Activated CD4-positive, alpha-beta memory T cell treated with anti-CD3 and anti-CD28 coated beads for 36 hours (primary cell): ENCODE measurements at regions not wholly inside any gene's neighbourhood (a gene's known extent, or its start where the extent isn't known, plus 50 kb on each side); places are given as distances from the start of the nearest gene placed in this dataset.

Experiments used
- CTCF ChIA-PET: fragments of 350-600 bp; sonication (Branson Sonifier 250); formaldehyde crosslinking; loops from one replicate; lab custom pipeline; 2021; ENCODE audit warnings: antibody characterized with exemption, inconsistent platforms; lab: Charles Lee
- POLR2A ChIA-PET: fragments of 350-600 bp; sonication (Branson Sonifier 250); formaldehyde crosslinking; loops from one replicate; lab custom pipeline; 2021; ENCODE audit warnings: antibody characterized with exemption; lab: Charles Lee
- DNase-seq: peaks from one replicate; pipeline ENCODE4 v3.0.0-alpha.2; 2020
- H3K27ac Mint-ChIP-seq: one replicate; pipeline ENCODE4 v1.8.0; 2021; ENCODE audit warnings: mixed read lengths
- H3K27me3 Mint-ChIP-seq: one replicate; pipeline ENCODE4 v1.8.0; 2021; ENCODE audit warnings: mixed read lengths
- H3K36me3 Mint-ChIP-seq: one replicate; pipeline ENCODE4 v1.8.0; 2021; ENCODE audit warnings: mixed read lengths
- H3K4me1 Mint-ChIP-seq: one replicate; pipeline ENCODE4 v1.8.0; 2021; ENCODE audit warnings: low read depth, mixed read lengths
- H3K4me3 Mint-ChIP-seq: one replicate; pipeline ENCODE4 v1.8.0; 2021; ENCODE audit warnings: mild to moderate bottlenecking, mixed read lengths
- H3K9me3 Mint-ChIP-seq: one replicate; pipeline ENCODE4 v1.8.0; 2021; ENCODE audit warnings: mixed read lengths
- intact Hi-C: fragments of 100-400 bp; cut with micrococcal nuclease; formaldehyde crosslinking; loops from one replicate; pipeline ENCODE4 v1.15.1; 2023

GRCh38 chr20:40160097-40160550 lies 528.9 kb downstream of the MAFB start:
- no peaks in the 10 kb centered on the region for H3K4me1 Mint-ChIP-seq
- H3K4me3 Mint-ChIP-seq: no peak overlapping the region
- ChIA-PET CTCF (interaction anchor here (0.6 to 1.5 kb wide), 6 partner anchors 8 to 803 kb away, joined by 3 to 5 read pairs (median 3); no protein-coding TSS in a partner anchor), POLR2A (no interaction called here)
- H3K27me3 Mint-ChIP-seq: no peaks in the 10 kb centered on the region
- no peaks in the 10 kb centered on the region for H3K36me3 Mint-ChIP-seq
- intact Hi-C loops: loop anchor here (5.0 kb wide), 1 partner anchor 802 kb away; no protein-coding TSS in a partner anchor
- no peaks in the 10 kb centered on the region for H3K9me3 Mint-ChIP-seq
- no peak overlapping the region for H3K27ac Mint-ChIP-seq
- peak; percentile 17 for DNase-seq

GRCh38 chr20:40159276-40159675 lies 529.8 kb downstream of the MAFB start:
- H3K9me3 Mint-ChIP-seq: no peaks in the 10 kb centered on the region
- H3K4me3 Mint-ChIP-seq: no peak overlapping the region
- H3K27ac Mint-ChIP-seq: no peak overlapping the region
- H3K27me3 Mint-ChIP-seq: peaks cover 2% of the 10 kb centered on the region
- DNase-seq: no peak
- no peaks in the 10 kb centered on the region for H3K36me3 Mint-ChIP-seq
- H3K4me1 Mint-ChIP-seq: no peaks in the 10 kb centered on the region
- CTCF ChIA-PET: interaction anchor here (1.1 to 1.4 kb wide), 3 partner anchors 8 to 804 kb away, joined by 3 read pairs; no protein-coding TSS in a partner anchor
- POLR2A ChIA-PET: no interaction called here
- intact Hi-C loops: no loop called here

GRCh38 chr20:40156600-40157317 lies 532.3 kb downstream of the MAFB start:
- intact Hi-C loops: no loop called here
- no peaks in the 10 kb centered on the region for H3K36me3 Mint-ChIP-seq
- POLR2A ChIA-PET: no interaction called here
- CTCF ChIA-PET: no interaction called here
- H3K27me3 Mint-ChIP-seq: peaks cover 2% of the 10 kb centered on the region
- no peaks in the 10 kb centered on the region for H3K9me3 Mint-ChIP-seq
- no peak overlapping the region for H3K4me3 Mint-ChIP-seq
- no peaks in the 10 kb centered on the region for H3K4me1 Mint-ChIP-seq
- no peak overlapping the region for H3K27ac Mint-ChIP-seq
- DNase-seq: no peak

GRCh38 chr20:40154514-40154913 lies 534.5 kb downstream of the MAFB start:
- no peaks in the 10 kb centered on the region for H3K9me3 Mint-ChIP-seq
- no peak overlapping the region for H3K4me3 Mint-ChIP-seq
- H3K4me1 Mint-ChIP-seq: no peaks in the 10 kb centered on the region
- H3K27me3 Mint-ChIP-seq: peaks cover 5% of the 10 kb centered on the region
- intact Hi-C loops: no loop called here
- ChIA-PET POLR2A (no interaction called here), CTCF (no interaction called here)
- DNase-seq: no peak
- no peak overlapping the region for H3K27ac Mint-ChIP-seq
- H3K36me3 Mint-ChIP-seq: no peaks in the 10 kb centered on the region

- H3K36me3 Mint-ChIP-seq: no peaks in the 10 kb centered on the region
- ChIA-PET POLR2A (no interaction called here), CTCF (no interaction called here)
- no peaks in the 10 kb centered on the region for H3K9me3 Mint-ChIP-seq
- H3K27ac Mint-ChIP-seq: no peak overlapping the region
- peaks cover 5% of the 10 kb centered on the region for H3K27me3 Mint-ChIP-seq
- DNase-seq: no peak
- no peak overlapping the region for H3K4me3 Mint-ChIP-seq
- intact Hi-C loops: no loop called here
- no peaks in the 10 kb centered on the region for H3K4me1 Mint-ChIP-seq
These were observed 540.1 kb downstream of the MAFB start for GRCh38 chr20:40148886-40149285.

GRCh38 chr20:40146071-40146470 lies 543.0 kb downstream of the MAFB start:
- peaks cover 5% of the 10 kb centered on the region for H3K27me3 Mint-ChIP-seq
- no peaks in the 10 kb centered on the region for H3K4me1 Mint-ChIP-seq
- CTCF ChIA-PET: no interaction called here
- H3K9me3 Mint-ChIP-seq: no peaks in the 10 kb centered on the region
- no peak for DNase-seq
- H3K36me3 Mint-ChIP-seq: no peaks in the 10 kb centered on the region
- intact Hi-C loops: no loop called here
- H3K27ac Mint-ChIP-seq: no peak overlapping the region
- no peak overlapping the region for H3K4me3 Mint-ChIP-seq
- POLR2A ChIA-PET: no interaction called here

- no peak overlapping the region for H3K27ac Mint-ChIP-seq
- H3K27me3 Mint-ChIP-seq: peaks cover 8% of the 10 kb centered on the region
- ChIA-PET POLR2A (no interaction called here), CTCF (no interaction called here)
- intact Hi-C loops: no loop called here
- DNase-seq: no peak
- H3K4me1 Mint-ChIP-seq: no peaks in the 10 kb centered on the region
- H3K36me3 Mint-ChIP-seq: no peaks in the 10 kb centered on the region
- H3K9me3 Mint-ChIP-seq: no peaks in the 10 kb centered on the region
- H3K4me3 Mint-ChIP-seq: no peak overlapping the region
These were observed 544.5 kb downstream of the MAFB start for GRCh38 chr20:40144581-40144980.

- Mint-ChIP-seq H3K9me3 (no peaks in the 10 kb centered on the region), H3K36me3 (no peaks in the 10 kb centered on the region), H3K27me3 (no peaks in the 10 kb centered on the region), H3K4me1 (no peaks in the 10 kb centered on the region), H3K4me3 (no peak overlapping the region), H3K27ac (no peak overlapping the region)
- DNase-seq: no peak
- ChIA-PET CTCF (no interaction called here), POLR2A (no interaction called here)
- intact Hi-C loops: no loop called here
These were observed 554.9 kb downstream of the MAFB start for GRCh38 chr20:40134176-40134575.

- H3K27me3 Mint-ChIP-seq: no peaks in the 10 kb centered on the region
- ChIA-PET CTCF (interaction anchor here (1.4 kb wide), 1 partner anchor 9 kb away, joined by 3 read pairs; no protein-coding TSS in a partner anchor), POLR2A (no interaction called here)
- no peak for DNase-seq
- intact Hi-C loops: no loop called here
- no peaks in the 10 kb centered on the region for H3K9me3 Mint-ChIP-seq
- H3K4me3 Mint-ChIP-seq: no peak overlapping the region
- no peaks in the 10 kb centered on the region for H3K4me1 Mint-ChIP-seq
- no peak overlapping the region for H3K27ac Mint-ChIP-seq
- H3K36me3 Mint-ChIP-seq: no peaks in the 10 kb centered on the region
These were observed 568.2 kb downstream of the MAFB start for GRCh38 chr20:40120827-40121226.

GRCh38 chr20:40111282-40111681 lies 577.8 kb downstream of the MAFB start:
- H3K27ac Mint-ChIP-seq: no peak overlapping the region
- H3K4me3 Mint-ChIP-seq: no peak overlapping the region
- H3K36me3 Mint-ChIP-seq: no peaks in the 10 kb centered on the region
- H3K4me1 Mint-ChIP-seq: no peaks in the 10 kb centered on the region
- intact Hi-C loops: no loop called here
- no peak for DNase-seq
- ChIA-PET POLR2A (no interaction called here), CTCF (interaction anchor here (1.6 kb wide), 1 partner anchor 10 kb away, joined by 3 read pairs; no protein-coding TSS in a partner anchor)
- H3K27me3 Mint-ChIP-seq: peaks cover 2% of the 10 kb centered on the region
- H3K9me3 Mint-ChIP-seq: no peaks in the 10 kb centered on the region

- CTCF ChIA-PET: no interaction called here
- DNase-seq: no peak
- Mint-ChIP-seq H3K4me1 (no peaks in the 10 kb centered on the region), H3K36me3 (no peaks in the 10 kb centered on the region), H3K27me3 (peaks cover 2% of the 10 kb centered on the region), H3K27ac (no peak overlapping the region), H3K4me3 (no peak overlapping the region), H3K9me3 (no peaks in the 10 kb centered on the region)
- intact Hi-C loops: no loop called here
- POLR2A ChIA-PET: no interaction called here
These were observed 578.7 kb downstream of the MAFB start for GRCh38 chr20:40110311-40110831.

GRCh38 chr20:40109136-40109535 lies 579.9 kb downstream of the MAFB start:
- H3K27ac Mint-ChIP-seq: no peak overlapping the region
- no peaks in the 10 kb centered on the region for H3K36me3 Mint-ChIP-seq
- H3K4me3 Mint-ChIP-seq: no peak overlapping the region
- peaks cover 4% of the 10 kb centered on the region for H3K27me3 Mint-ChIP-seq
- no peak for DNase-seq
- ChIA-PET CTCF (no interaction called here), POLR2A (no interaction called here)
- H3K9me3 Mint-ChIP-seq: no peaks in the 10 kb centered on the region
- intact Hi-C loops: no loop called here
- no peaks in the 10 kb centered on the region for H3K4me1 Mint-ChIP-seq

- intact Hi-C loops: no loop called here
- no peak for DNase-seq
- CTCF ChIA-PET: no interaction called here
- no peak overlapping the region for H3K4me3 Mint-ChIP-seq
- H3K27me3 Mint-ChIP-seq: peaks cover 2% of the 10 kb centered on the region
- H3K27ac Mint-ChIP-seq: no peak overlapping the region
- no peaks in the 10 kb centered on the region for H3K4me1 Mint-ChIP-seq
- H3K9me3 Mint-ChIP-seq: no peaks in the 10 kb centered on the region
- POLR2A ChIA-PET: no interaction called here
- no peaks in the 10 kb centered on the region for H3K36me3 Mint-ChIP-seq
These were observed 580.7 kb downstream of the MAFB start for GRCh38 chr20:40108321-40108720.
